Thyroid gland (tissue), 4 donors: ENCODE measurements at regions not wholly inside any gene's neighbourhood (a gene's known extent, or its start where the extent isn't known, plus 50 kb on each side); places are given as distances from the start of the nearest gene placed in this dataset.

Experiments used
- DNase-seq, 2 donors: peaks; one replicate each; pipeline ENCODE4 v3.0.0-alpha.2; 2019
- H3K27ac ChIP-seq, 3 donors: fragments of 200-600 bp; sonication (generic); 1 replicate in 2 of 3; 2 replicates in 1 of 3; pipeline ENCODE4 v1.5.1; 2016 to 2019; ENCODE audit warnings: mild to moderate bottlenecking in 1 of 3, moderate library complexity in 1 of 3
- H3K27me3 ChIP-seq: fragments of 200-600 bp; sonication (generic); one replicate; pipeline ENCODE4 v1.5.1; 2019
- H3K36me3 ChIP-seq, 2 donors: fragments of 200-600 bp; sonication (generic); one replicate each; pipeline ENCODE4 v1.5.1; 2016 to 2019
- H3K4me1 ChIP-seq, 2 donors: fragments of 200-600 bp; sonication (generic); one replicate each; pipeline ENCODE4 v1.5.1; 2017 to 2019
- H3K4me3 ChIP-seq, 3 donors: fragments of 200-600 bp; sonication (generic); replicated peaks in 1 of 3; 1 replicate in 2 of 3; 2 replicates in 1 of 3; pipeline ENCODE4 v1.5.1; 2016; ENCODE audit warnings: mild to moderate bottlenecking in 1 of 3
- H3K9me3 ChIP-seq: fragments of 200-600 bp; sonication (generic); one replicate; pipeline ENCODE4 v1.5.1; 2017
- POLR2A ChIP-seq, 2 donors: fragments of 450-650 bp; IDR thresholded peaks; one replicate each; pipeline ENCODE4 v1.6.1; 2017; ENCODE audit warnings: antibody characterized with exemption in 2 of 2, mild to moderate bottlenecking in 2 of 2, moderate library complexity in 1 of 2
- WGBS, 2 donors: methylation state at CpG; one replicate each; pipeline ENCODE4 v1.1.5; 2017; 5-methylcytosine and 5-hydroxymethylcytosine counted together
- intact Hi-C: fragments of 100-400 bp; cut with DNase I; formaldehyde crosslinking; loops from one replicate; pipeline ENCODE4 v1.15.1; 2023
- TF ChIP-seq, protein P1 (sequence below), 6 experiments: fragments of 200-600 bp in 3 of 6; fragments of 450-650 bp in 3 of 6; sonication (generic) in 3 of 6; IDR thresholded peaks; one replicate each; pipeline ENCODE4 v1.5.1; 2016 to 2019; ENCODE audit warnings: antibody characterized with exemption in 6 of 6, mild to moderate bottlenecking in 2 of 6, inconsistent platforms in 1 of 6, moderate library complexity in 1 of 6

DNA sequence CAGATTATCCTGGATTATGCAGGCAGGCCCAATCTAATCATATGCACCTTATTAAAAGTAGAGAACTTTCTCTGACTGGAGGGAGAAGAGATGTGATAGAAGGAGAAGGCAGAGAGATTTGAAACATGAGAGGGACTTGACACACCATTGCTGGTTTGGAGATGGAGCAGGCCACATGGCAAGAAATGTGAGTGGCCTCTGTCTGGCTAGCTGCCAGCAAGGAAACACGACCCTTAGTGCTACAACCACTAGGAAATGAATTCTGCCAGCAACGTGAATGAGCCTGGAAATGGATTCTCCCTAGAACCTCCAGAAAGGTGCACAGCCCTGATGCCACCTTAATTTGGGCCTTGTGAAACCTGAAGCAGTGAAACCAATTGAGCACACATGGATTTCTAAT lies 79.5 kb upstream of the MBNL3 start:
- no peak for DNase-seq
- Histone ChIP-seq H3K27me3 (no peaks in the 10 kb centered on the region), H3K27ac (no peak overlapping the region), H3K4me3 (no peak overlapping the region), H3K9me3 (no peaks in the 10 kb centered on the region), H3K36me3 (no peaks in the 10 kb centered on the region), H3K4me1 (no peaks in the 10 kb centered on the region)
- 22 to 26% methylated on average over 2 of the region's 2 CpGs for WGBS, 2 donors
- intact Hi-C loops, result no loop called here
- no peak for TF ChIP-seq POLR2A (IDR thresholded peaks at IDR 0.05)
- TF ChIP-seq, protein P1, sequence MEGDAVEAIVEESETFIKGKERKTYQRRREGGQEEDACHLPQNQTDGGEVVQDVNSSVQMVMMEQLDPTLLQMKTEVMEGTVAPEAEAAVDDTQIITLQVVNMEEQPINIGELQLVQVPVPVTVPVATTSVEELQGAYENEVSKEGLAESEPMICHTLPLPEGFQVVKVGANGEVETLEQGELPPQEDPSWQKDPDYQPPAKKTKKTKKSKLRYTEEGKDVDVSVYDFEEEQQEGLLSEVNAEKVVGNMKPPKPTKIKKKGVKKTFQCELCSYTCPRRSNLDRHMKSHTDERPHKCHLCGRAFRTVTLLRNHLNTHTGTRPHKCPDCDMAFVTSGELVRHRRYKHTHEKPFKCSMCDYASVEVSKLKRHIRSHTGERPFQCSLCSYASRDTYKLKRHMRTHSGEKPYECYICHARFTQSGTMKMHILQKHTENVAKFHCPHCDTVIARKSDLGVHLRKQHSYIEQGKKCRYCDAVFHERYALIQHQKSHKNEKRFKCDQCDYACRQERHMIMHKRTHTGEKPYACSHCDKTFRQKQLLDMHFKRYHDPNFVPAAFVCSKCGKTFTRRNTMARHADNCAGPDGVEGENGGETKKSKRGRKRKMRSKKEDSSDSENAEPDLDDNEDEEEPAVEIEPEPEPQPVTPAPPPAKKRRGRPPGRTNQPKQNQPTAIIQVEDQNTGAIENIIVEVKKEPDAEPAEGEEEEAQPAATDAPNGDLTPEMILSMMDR (IDR thresholded peaks at IDR 0.05), result no peak

DNA sequence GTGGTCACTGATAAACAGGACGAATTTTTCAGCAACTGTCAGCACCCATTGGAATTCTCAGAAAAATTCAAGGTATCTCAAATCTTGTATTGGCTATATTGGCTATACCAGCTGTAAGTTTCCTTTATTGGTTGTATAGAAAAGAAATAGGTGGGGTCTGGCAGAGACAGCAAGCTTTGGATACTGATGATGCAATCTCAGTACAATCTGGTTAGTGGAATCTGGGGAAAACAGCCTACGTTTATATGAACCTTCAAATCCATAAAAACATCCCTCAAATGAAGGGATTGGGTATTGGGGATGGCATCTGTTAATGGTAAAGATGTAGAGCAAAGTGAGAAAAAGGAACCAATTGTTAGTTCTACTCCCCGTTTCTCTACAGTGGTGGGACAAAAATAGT lies 76.4 kb upstream of the MBNL3 start:
- H3K4me3 ChIP-seq, result no peak overlapping the region
- intact Hi-C loops, result no loop called here
- TF ChIP-seq, protein P1 (IDR thresholded peaks at IDR 0.05), result no peak
- no peak for TF ChIP-seq POLR2A (IDR thresholded peaks at IDR 0.05)
- WGBS, 2 donors, result 66 to 90% methylated on average over 3 of the region's 3 CpGs
- H3K27me3 ChIP-seq, result no peaks in the 10 kb centered on the region
- H3K36me3 ChIP-seq, result no peaks in the 10 kb centered on the region
- no peak for DNase-seq
- no peak overlapping the region for H3K27ac ChIP-seq
- no peaks in the 10 kb centered on the region for H3K9me3 ChIP-seq
- no peaks in the 10 kb centered on the region for H3K4me1 ChIP-seq

DNA sequence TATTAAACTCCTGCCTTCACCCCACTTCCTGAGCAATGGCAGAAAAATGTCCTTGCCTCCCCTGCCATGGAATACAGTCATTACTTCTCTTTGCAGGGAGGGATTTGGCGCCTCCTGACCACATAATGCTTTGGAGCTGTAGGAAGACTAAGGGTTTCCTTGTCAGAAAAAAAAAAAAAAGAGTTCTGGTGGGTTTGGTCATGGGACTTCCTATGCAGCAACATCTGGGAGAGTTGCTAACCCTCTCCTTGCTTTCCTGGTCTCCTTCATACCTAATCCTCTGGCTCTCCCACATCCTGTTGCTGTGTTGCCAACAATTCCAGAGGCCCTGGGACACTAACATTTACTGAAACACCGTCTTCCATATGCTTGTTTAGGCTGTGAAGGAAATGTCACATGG lies 75.1 kb upstream of the MBNL3 start:
- no peaks in the 10 kb centered on the region for H3K27me3 ChIP-seq
- H3K27ac ChIP-seq, result no peak overlapping the region
- intact Hi-C loops, result no loop called here
- no peak for DNase-seq
- H3K36me3 ChIP-seq, result no peaks in the 10 kb centered on the region
- H3K4me1 ChIP-seq, result no peaks in the 10 kb centered on the region
- H3K4me3 ChIP-seq, result no peak overlapping the region
- H3K9me3 ChIP-seq, result no peaks in the 10 kb centered on the region
- 79 to 81% methylated on average over 2 of the region's 2 CpGs for WGBS, 2 donors
- TF ChIP-seq, protein P1 (IDR thresholded peaks at IDR 0.05), result no peak
- TF ChIP-seq POLR2A (IDR thresholded peaks at IDR 0.05), result no peak

DNA sequence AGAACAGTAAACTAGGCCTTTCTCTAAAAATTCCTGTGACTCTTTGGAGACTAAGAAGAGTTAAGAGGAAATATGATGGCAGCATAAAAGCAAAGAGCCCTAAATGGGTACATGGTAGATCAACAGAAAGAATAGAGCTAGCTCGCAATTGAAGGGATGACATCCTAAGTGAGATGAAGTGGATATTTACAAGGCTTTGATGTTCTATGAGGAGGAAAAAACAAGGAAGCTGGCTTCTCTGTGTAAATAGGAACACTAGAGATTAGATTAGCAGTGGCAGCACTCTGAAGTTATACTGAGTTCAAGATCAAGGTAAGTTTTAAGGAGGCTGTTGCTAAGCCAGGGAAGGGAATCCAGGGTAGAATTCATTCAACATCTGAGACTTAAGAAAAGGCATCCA lies 73.1 kb upstream of the MBNL3 start:
- TF ChIP-seq POLR2A (IDR thresholded peaks at IDR 0.05), result no peak
- TF ChIP-seq, protein P1 (IDR thresholded peaks at IDR 0.05), result no peak
- intact Hi-C loops, result no loop called here
- 79 to 92% methylated on average over 1 of the region's 1 CpG for WGBS, 2 donors
- Histone ChIP-seq H3K27ac (no peak overlapping the region), H3K4me1 (no peaks in the 10 kb centered on the region), H3K36me3 (no peaks in the 10 kb centered on the region), H3K4me3 (no peak overlapping the region), H3K9me3 (no peaks in the 10 kb centered on the region), H3K27me3 (no peaks in the 10 kb centered on the region)
- DNase-seq, result no peak

DNA sequence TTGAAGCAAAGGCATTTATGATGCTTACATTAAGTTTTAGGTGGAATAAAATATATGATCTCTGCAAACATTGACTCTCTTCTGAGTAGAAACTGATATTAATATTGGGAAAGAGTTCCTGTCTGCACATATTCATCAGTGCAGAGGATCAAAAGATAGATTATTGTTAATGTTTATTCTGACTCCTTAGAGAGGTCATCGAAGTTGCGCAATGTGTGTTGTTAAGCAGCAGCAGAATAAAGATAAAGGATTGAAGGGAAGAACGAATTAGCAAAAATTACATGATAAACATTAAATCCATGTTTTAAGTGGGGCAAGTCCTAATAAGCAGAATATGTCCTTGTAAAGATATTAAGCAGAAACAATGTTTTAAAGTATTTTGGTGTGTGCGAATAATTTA lies 72.6 kb upstream of the MBNL3 start:
- H3K9me3 ChIP-seq, result no peaks in the 10 kb centered on the region
- TF ChIP-seq POLR2A (IDR thresholded peaks at IDR 0.05), result no peak
- TF ChIP-seq, protein P1 (IDR thresholded peaks at IDR 0.05), result no peak
- intact Hi-C loops, result no loop called here
- no peak overlapping the region for H3K27ac ChIP-seq
- no peak overlapping the region for H3K4me3 ChIP-seq
- DNase-seq, result no peak
- no peaks in the 10 kb centered on the region for H3K4me1 ChIP-seq
- H3K27me3 ChIP-seq, result no peaks in the 10 kb centered on the region
- H3K36me3 ChIP-seq, result no peaks in the 10 kb centered on the region
- WGBS, 2 donors, result 82 to 85% methylated on average over 4 of the region's 4 CpGs
